ENCODE measurements at regions not wholly inside any gene's neighbourhood (a gene's known extent, or its start where the extent isn't known, plus 50 kb on each side); places are given as distances from the start of the nearest gene placed in this dataset.

DNA sequence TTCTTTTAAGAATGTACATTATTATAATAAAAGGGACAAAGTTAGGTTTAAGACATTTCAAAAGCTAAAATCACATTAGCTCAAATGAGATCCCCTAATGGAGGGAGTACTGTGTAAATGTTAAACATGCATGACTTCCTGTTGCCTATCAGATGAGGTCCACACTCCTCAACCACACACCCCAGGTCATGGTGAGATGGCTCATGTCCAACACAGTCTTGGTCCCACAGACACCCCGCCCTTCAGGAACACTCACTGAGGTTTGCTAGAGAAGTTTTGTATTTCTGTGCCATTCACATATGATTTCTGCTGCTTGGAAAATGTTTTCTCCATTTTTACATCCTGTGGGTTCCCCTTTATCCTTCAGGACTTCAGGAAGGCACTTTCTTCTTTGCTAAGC lies 491.0 kb downstream of the SOX11 start:
- TF ChIP-seq CSDC2 (CRISPR knock-in tag; IDR thresholded peaks at IDR 0.05) (no peak), ZNF565 (CRISPR knock-in tag; conservative IDR thresholded peaks at IDR 0.05; ENCODE audit: low read depth) (no peak), TOX (CRISPR knock-in tag; IDR thresholded peaks at IDR 0.05; ENCODE audit: borderline replicate concordance) (no peak)
- TF ChIP-seq, protein P1, sequence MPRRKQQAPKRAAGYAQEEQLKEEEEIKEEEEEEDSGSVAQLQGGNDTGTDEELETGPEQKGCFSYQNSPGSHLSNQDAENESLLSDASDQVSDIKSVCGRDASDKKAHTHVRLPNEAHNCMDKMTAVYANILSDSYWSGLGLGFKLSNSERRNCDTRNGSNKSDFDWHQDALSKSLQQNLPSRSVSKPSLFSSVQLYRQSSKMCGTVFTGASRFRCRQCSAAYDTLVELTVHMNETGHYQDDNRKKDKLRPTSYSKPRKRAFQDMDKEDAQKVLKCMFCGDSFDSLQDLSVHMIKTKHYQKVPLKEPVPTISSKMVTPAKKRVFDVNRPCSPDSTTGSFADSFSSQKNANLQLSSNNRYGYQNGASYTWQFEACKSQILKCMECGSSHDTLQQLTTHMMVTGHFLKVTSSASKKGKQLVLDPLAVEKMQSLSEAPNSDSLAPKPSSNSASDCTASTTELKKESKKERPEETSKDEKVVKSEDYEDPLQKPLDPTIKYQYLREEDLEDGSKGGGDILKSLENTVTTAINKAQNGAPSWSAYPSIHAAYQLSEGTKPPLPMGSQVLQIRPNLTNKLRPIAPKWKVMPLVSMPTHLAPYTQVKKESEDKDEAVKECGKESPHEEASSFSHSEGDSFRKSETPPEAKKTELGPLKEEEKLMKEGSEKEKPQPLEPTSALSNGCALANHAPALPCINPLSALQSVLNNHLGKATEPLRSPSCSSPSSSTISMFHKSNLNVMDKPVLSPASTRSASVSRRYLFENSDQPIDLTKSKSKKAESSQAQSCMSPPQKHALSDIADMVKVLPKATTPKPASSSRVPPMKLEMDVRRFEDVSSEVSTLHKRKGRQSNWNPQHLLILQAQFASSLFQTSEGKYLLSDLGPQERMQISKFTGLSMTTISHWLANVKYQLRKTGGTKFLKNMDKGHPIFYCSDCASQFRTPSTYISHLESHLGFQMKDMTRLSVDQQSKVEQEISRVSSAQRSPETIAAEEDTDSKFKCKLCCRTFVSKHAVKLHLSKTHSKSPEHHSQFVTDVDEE (CRISPR knock-in tag; IDR thresholded peaks at IDR 0.05): no peak

DNA sequence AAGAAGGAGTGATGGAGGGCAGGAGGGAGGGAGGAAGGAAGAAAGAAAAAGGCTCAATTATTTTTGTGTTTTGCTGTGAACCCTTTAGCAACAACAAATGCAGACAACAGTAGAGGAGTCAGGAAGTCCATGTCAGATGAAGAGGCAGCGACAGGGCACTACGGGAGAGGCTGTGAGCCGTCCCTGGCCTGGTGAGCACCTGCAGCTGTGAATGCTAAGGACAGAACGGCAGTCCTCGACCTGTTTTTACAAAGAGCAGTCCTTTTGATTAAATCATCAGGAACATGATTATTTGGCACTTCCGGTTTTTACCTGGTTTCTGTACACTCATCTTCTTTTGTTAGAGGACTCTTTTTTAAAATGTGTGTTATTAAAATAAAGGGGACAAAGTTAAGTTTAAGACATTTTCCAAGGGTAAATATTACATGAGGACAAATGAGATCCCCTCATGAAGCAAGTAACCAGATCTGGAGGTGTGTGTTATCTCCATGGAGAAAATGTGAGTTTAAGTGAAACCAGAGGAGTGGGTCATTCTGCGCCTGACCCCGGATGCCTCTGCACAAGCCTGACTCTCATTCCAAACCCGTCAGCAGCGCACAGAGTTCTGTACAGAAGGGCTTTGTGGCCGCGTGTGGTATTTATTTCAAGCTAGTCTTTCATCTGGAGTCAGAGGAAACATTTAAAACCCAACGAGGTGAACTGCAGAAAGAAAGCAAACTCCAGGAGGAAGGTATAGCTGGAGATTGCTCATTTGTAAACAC lies 492.5 kb downstream of the SOX11 start:
- ATAC-seq: peak; percentile 22; the same call in 1 of the 3 replicates
- TF ChIP-seq, protein P1 (CRISPR knock-in tag; IDR thresholded peaks at IDR 0.05): no peak
- no peak for TF ChIP-seq ZNF8 (CRISPR knock-in tag; IDR thresholded peaks at IDR 0.05)
- TF ChIP-seq, protein P2, sequence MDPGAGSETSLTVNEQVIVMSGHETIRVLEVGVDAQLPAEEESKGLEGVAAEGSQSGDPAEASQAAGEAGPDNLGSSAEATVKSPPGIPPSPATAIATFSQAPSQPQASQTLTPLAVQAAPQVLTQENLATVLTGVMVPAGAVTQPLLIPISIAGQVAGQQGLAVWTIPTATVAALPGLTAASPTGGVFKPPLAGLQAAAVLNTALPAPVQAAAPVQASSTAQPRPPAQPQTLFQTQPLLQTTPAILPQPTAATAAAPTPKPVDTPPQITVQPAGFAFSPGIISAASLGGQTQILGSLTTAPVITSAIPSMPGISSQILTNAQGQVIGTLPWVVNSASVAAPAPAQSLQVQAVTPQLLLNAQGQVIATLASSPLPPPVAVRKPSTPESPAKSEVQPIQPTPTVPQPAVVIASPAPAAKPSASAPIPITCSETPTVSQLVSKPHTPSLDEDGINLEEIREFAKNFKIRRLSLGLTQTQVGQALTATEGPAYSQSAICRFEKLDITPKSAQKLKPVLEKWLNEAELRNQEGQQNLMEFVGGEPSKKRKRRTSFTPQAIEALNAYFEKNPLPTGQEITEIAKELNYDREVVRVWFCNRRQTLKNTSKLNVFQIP (CRISPR knock-in tag; IDR thresholded peaks at IDR 0.05; ENCODE audit: borderline replicate concordance, low read depth): no peak

More for the DNA sequence above, 491.0 kb downstream of the SOX11 start:
- ATAC-seq: no peak

DNA sequence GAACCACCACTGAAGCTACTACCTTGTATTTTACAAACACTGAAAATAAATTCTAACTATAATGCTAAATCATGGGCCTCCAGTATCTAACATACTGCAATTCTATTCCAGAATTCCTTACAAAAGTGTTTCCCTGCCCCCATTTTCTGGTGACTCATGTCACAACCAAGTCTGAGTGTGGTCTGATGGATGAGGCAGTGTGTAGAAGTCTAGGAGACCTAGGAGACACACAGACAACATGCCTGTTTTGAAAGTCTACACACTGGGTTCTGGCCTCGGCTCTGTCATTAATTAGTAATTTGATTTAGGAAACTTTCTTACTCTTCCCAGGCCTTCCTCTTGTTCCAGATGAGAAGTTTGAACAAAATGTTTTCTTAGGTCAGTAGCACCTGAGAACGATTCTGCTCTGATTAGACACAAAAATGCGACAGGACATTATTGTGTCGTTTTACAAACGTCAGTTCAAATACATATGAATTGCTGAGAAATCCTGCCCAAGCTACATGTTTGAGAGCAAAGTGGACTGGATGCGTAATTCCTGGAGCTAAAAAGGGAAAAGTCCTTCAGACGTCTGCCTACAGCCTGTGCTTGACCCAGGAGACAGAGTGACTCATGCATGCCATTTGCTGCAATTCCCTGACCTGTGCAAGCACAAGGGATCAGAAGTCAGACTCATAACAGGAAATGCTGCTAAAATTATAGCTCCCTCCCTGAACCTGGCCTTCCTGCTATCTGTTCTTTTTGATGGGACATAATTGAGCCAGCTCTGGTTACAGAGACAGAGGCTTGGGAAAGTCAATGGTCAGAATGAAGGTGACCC lies 494.4 kb downstream of the SOX11 start:
- no peak for TF ChIP-seq CSDC2 (CRISPR knock-in tag; IDR thresholded peaks at IDR 0.05)
- TF ChIP-seq ZNF8 (CRISPR knock-in tag; IDR thresholded peaks at IDR 0.05): no peak
- TF ChIP-seq ZC3H10 (CRISPR knock-in tag; IDR thresholded peaks at IDR 0.05): no peak
- TF ChIP-seq, protein P3, sequence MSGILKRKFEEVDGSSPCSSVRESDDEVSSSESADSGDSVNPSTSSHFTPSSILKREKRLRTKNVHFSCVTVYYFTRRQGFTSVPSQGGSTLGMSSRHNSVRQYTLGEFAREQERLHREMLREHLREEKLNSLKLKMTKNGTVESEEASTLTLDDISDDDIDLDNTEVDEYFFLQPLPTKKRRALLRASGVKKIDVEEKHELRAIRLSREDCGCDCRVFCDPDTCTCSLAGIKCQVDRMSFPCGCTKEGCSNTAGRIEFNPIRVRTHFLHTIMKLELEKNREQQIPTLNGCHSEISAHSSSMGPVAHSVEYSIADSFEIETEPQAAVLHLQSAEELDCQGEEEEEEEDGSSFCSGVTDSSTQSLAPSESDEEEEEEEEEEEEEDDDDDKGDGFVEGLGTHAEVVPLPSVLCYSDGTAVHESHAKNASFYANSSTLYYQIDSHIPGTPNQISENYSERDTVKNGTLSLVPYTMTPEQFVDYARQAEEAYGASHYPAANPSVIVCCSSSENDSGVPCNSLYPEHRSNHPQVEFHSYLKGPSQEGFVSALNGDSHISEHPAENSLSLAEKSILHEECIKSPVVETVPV (CRISPR knock-in tag; IDR thresholded peaks at IDR 0.05): 0 out of 2 replicates have a peak, but pooled peaks have one; percentile 28
- TF ChIP-seq, protein P1 (CRISPR knock-in tag; IDR thresholded peaks at IDR 0.05): no peak; the same call in 1 of the 2 replicates
- TF ChIP-seq ISL1 (CRISPR knock-in tag; IDR thresholded peaks at IDR 0.05): peak; percentile 67
- TF ChIP-seq PPARA (CRISPR knock-in tag; IDR thresholded peaks at IDR 0.05; ENCODE audit: borderline replicate concordance): no peak
- TF ChIP-seq ZNF70 (CRISPR knock-in tag; IDR thresholded peaks at IDR 0.05): no peak
- TF ChIP-seq GLIS3 (CRISPR knock-in tag; IDR thresholded peaks at IDR 0.05): 0 out of 2 replicates have a peak, but pooled peaks have one; percentile 5
- TF ChIP-seq, protein P4, sequence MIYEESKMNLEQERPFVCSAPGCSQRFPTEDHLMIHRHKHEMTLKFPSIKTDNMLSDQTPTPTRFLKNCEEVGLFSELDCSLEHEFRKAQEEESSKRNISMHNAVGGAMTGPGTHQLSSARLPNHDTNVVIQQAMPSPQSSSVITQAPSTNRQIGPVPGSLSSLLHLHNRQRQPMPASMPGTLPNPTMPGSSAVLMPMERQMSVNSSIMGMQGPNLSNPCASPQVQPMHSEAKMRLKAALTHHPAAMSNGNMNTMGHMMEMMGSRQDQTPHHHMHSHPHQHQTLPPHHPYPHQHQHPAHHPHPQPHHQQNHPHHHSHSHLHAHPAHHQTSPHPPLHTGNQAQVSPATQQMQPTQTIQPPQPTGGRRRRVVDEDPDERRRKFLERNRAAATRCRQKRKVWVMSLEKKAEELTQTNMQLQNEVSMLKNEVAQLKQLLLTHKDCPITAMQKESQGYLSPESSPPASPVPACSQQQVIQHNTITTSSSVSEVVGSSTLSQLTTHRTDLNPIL (CRISPR knock-in tag; IDR thresholded peaks at IDR 0.05; ENCODE audit: low read depth): no peak
- TF ChIP-seq OSR1 (CRISPR knock-in tag; IDR thresholded peaks at IDR 0.05): no peak
- no peak for TF ChIP-seq ESRRG (CRISPR knock-in tag; IDR thresholded peaks at IDR 0.05)
- TF ChIP-seq, protein P2 (CRISPR knock-in tag; IDR thresholded peaks at IDR 0.05; ENCODE audit: borderline replicate concordance, low read depth): no peak
- no peak for TF ChIP-seq RARB (CRISPR knock-in tag; IDR thresholded peaks at IDR 0.05)
- no peak; the same call in 1 of the 2 replicates for TF ChIP-seq SNAI2 (CRISPR knock-in tag; IDR thresholded peaks at IDR 0.05)
- TF ChIP-seq ZFP3 (CRISPR knock-in tag; IDR thresholded peaks at IDR 0.05): peak; percentile 70
- peak; percentile 91 for ATAC-seq

Data from SK-N-SH treated with all-trans-retinoic acid at 6 μM for 48 hours (cell line).